Osteocyte (in vitro differentiated cells): ENCODE measurements at regions not wholly inside any gene's neighbourhood (a gene's known extent, or its start where the extent isn't known, plus 50 kb on each side); places are given as distances from the start of the nearest gene placed in this dataset.

ENCODE experiments used
- DNase-seq: peaks from one replicate; pipeline ENCODE4 v3.0.0; 2021; ENCODE audit warnings: mixed read lengths; ENCODE audit not compliant: unreplicated experiment; ENCODE audit errors: extremely low spot score
- H3K27ac Mint-ChIP-seq: one replicate; pipeline ENCODE4 v1.8.0; 2021; ENCODE audit warnings: mild to moderate bottlenecking, mixed read lengths; ENCODE audit not compliant: unreplicated experiment
- H3K27me3 Mint-ChIP-seq: one replicate; pipeline ENCODE4 v1.8.0; 2021; ENCODE audit warnings: mixed read lengths; ENCODE audit not compliant: unreplicated experiment
- H3K36me3 Mint-ChIP-seq: one replicate; pipeline ENCODE4 v1.8.0; 2021; ENCODE audit warnings: mixed read lengths; ENCODE audit not compliant: unreplicated experiment
- H3K4me1 Mint-ChIP-seq: one replicate; pipeline ENCODE4 v1.8.0; 2021; ENCODE audit warnings: mixed read lengths; ENCODE audit not compliant: unreplicated experiment
- H3K4me3 Mint-ChIP-seq: one replicate; pipeline ENCODE4 v1.8.0; 2021; ENCODE audit warnings: mild to moderate bottlenecking, moderate library complexity, mixed read lengths; ENCODE audit not compliant: unreplicated experiment
- H3K9me3 Mint-ChIP-seq: one replicate; pipeline ENCODE4 v1.8.0; 2021; ENCODE audit warnings: mixed read lengths; ENCODE audit not compliant: unreplicated experiment
- CTCF ChIP-seq: fragments of 200-600 bp; sonication (generic); IDR thresholded peaks from 2 replicates; pipeline ENCODE4 v1.5.0; 2021; ENCODE audit warnings: antibody characterized with exemption, mild to moderate bottlenecking, moderate library complexity

GRCh38 chr6:6881438-6882225 lies 226.1 kb upstream of the RREB1 start:
- Mint-ChIP-seq H3K27me3 (peaks cover 2% of the 10 kb centered on the region), H3K4me3 (no peak overlapping the region), H3K36me3 (no peaks in the 10 kb centered on the region), H3K9me3 (no peaks in the 10 kb centered on the region), H3K27ac (no peak overlapping the region), H3K4me1 (no peaks in the 10 kb centered on the region)
- no peak for TF ChIP-seq CTCF
- DNase-seq, result no peak

GRCh38 chr6:6882592-6882991 lies 225.2 kb upstream of the RREB1 start:
- TF ChIP-seq CTCF, result no peak
- no peaks in the 10 kb centered on the region for H3K36me3 Mint-ChIP-seq
- H3K27me3 Mint-ChIP-seq, result peaks cover 2% of the 10 kb centered on the region
- DNase-seq, result no peak
- H3K27ac Mint-ChIP-seq, result no peak overlapping the region
- H3K9me3 Mint-ChIP-seq, result no peaks in the 10 kb centered on the region
- no peaks in the 10 kb centered on the region for H3K4me1 Mint-ChIP-seq
- no peak overlapping the region for H3K4me3 Mint-ChIP-seq

GRCh38 chr6:6883011-6883410 lies 224.8 kb upstream of the RREB1 start:
- H3K4me1 Mint-ChIP-seq, result no peaks in the 10 kb centered on the region
- TF ChIP-seq CTCF, result no peak
- no peaks in the 10 kb centered on the region for H3K27me3 Mint-ChIP-seq

GRCh38 chr6:6884193-6884627 lies 223.6 kb upstream of the RREB1 start:
- H3K36me3 Mint-ChIP-seq, result no peaks in the 10 kb centered on the region
- DNase-seq, result no peak
- no peaks in the 10 kb centered on the region for H3K9me3 Mint-ChIP-seq
- no peaks in the 10 kb centered on the region for H3K4me1 Mint-ChIP-seq
- TF ChIP-seq CTCF, result no peak
- H3K27ac Mint-ChIP-seq, result no peak overlapping the region
- H3K27me3 Mint-ChIP-seq, result no peaks in the 10 kb centered on the region
- H3K4me3 Mint-ChIP-seq, result no peak overlapping the region

More at GRCh38 chr6:6883011-6883410, 224.8 kb upstream of the RREB1 start:
- Mint-ChIP-seq H3K4me3 (no peak overlapping the region), H3K9me3 (no peaks in the 10 kb centered on the region), H3K27ac (no peak overlapping the region), H3K36me3 (no peaks in the 10 kb centered on the region)
- no peak for DNase-seq

GRCh38 chr6:6884916-6885315 lies 222.8 kb upstream of the RREB1 start:
- no peak for DNase-seq
- no peaks in the 10 kb centered on the region for H3K36me3 Mint-ChIP-seq
- no peak for TF ChIP-seq CTCF
- H3K9me3 Mint-ChIP-seq, result no peaks in the 10 kb centered on the region
- H3K4me1 Mint-ChIP-seq, result no peaks in the 10 kb centered on the region
- H3K27me3 Mint-ChIP-seq, result no peaks in the 10 kb centered on the region
- no peak overlapping the region for H3K27ac Mint-ChIP-seq
- no peak overlapping the region for H3K4me3 Mint-ChIP-seq
